Fibroblast of lung (primary cell): ENCODE measurements at regions not wholly inside any gene's neighbourhood (a gene's known extent, or its start where the extent isn't known, plus 50 kb on each side); places are given as distances from the start of the nearest gene placed in this dataset.

ENCODE experiments used
- CTCF ChIP-seq, 2 donors: IDR thresholded peaks in 1 of 2; conservative IDR thresholded peaks in 1 of 2; 1 replicate in 1 of 2; 2 replicates in 1 of 2; pipeline ENCODE4 v1.5.1; 2011 to 2012; ENCODE audit warnings: low read length in 2 of 2, control low read depth in 1 of 2, inconsistent platforms in 1 of 2, low read depth in 1 of 2, mild to moderate bottlenecking in 1 of 2
- EZH2 ChIP-seq: IDR thresholded peaks from 2 replicates; pipeline ENCODE4 v1.5.1; 2012; ENCODE audit warnings: low read length, control low read depth, mild to moderate bottlenecking; ENCODE audit errors: missing control alignments

GRCh38 chr7:41152179-41152678, 550.7 kb downstream of the INHBA start:
- TF ChIP-seq CTCF (conservative IDR thresholded peaks at IDR 0.05 in 1 of 2, IDR thresholded peaks at IDR 0.05 in 1 of 2; ENCODE audit: low read depth in 1 of 2, low read length in 2 of 2) (no peak), EZH2 (no peak)
